ENCODE measurements at regions not wholly inside any gene's neighbourhood (a gene's known extent, or its start where the extent isn't known, plus 50 kb on each side); places are given as distances from the start of the nearest gene placed in this dataset.

GRCh38 chrX:137387646-137388045 is 178.3 kb upstream of the ZIC3 start:
- DNase-seq (ENCODE audit: low spot score), result no peak

DNA sequence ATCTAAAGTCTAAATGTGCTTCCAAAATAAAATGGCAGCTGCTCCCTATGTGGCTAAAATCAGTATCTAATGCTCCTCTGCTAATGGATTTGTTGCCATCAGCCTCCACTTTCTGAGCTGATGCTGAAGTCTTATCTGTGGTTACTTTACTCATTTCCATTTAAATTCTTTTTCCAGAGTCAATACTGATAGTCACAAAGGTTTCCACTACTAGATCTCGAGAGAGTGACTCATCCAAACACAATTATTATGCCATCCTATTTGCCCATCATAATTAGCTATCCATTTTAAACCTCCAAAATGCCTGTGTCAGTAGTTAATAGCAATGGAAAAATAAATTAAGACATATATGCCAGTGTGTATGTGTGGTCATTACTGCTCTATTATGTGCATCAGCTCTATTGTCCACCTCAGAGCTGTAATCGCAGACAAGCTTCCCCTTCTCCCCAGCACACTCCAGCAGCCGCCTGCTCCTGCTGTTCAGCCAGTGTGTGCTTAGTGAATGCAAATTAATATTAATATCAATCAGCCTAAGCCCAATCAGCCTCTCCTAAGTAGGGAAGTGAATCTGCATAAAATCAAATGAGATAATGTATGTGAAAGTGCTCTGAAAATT is 199.8 kb upstream of the ZIC3 start:
- no peak for DNase-seq (ENCODE audit: low spot score)

DNA sequence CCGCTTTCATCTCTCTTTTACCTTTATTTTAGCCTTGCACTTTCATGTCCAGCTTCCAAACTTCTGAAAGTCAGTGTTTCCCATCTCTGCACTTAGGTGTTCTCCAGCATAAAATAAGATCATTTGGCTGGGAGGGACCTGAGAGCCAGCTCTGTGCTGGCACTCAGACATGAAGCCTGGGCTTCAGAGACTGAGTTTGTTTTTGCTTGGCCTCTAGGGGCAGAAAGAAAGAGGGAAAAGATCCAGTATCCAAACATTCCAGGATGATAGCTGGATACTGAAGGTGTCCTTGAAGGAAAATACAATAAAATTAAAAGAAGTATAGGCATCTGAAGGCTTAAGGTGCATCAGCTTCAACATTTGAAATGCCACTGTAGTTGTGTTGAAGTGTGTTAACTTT is 202.4 kb upstream of the ZIC3 start:
- DNase-seq (ENCODE audit: low spot score), result no peak

DNA sequence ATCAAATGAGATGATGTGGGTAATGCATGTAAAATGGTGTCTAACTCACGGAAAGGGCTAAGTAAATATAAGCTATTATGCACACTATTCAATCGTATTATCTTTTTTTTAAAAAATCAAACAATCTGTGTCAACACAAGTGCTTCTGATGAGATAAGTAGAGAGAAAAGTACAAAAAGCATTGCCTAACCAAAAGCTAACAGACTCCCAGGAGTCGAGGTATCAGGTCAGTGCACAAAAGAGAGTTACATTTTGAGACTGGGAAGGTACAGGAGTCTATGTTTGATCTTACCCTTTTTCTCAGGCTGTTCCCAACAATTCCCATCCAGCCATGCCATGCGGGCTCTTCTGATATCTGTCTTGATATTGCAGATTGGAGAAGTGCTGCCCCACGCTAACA is 203.3 kb upstream of the ZIC3 start:
- DNase-seq (ENCODE audit: low spot score), result no peak

GRCh38 chrX:137354851-137355250 is 211.1 kb upstream of the ZIC3 start:
- no peak for DNase-seq (ENCODE audit: low spot score)

GRCh38 chrX:137353404-137353803 is 212.5 kb upstream of the ZIC3 start:
- no peak for DNase-seq (ENCODE audit: low spot score)

GRCh38 chrX:137352101-137352660 is 213.7 kb upstream of the ZIC3 start:
- no peak for DNase-seq (ENCODE audit: low spot score)

- DNase-seq (ENCODE audit: low spot score), result no peak
Observed at GRCh38 chrX:137342969-137343368, 223.0 kb upstream of the ZIC3 start.

GRCh38 chrX:137313627-137314026 is 252.3 kb upstream of the ZIC3 start:
- no peak for DNase-seq (ENCODE audit: low spot score)

DNA sequence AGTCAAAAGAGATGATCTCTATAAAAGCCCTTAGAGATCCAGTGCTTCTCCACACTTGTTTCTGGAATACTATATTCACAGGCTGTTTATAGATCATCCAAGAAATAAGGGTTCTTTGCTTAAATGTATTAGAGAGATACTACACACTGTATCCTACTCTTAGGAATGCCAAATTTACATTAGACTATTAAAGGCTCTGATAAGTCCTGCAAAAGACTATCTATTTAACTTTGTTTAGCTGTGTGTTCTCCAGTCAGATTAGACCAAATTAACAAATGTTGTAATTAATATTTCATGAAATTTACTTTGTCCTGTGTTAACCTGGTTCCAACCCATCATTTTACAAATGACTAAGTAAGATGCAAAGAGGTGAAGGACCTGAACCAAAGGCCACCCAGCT is 260.5 kb upstream of the ZIC3 start:
- no peak for DNase-seq (ENCODE audit: low spot score)

DNA sequence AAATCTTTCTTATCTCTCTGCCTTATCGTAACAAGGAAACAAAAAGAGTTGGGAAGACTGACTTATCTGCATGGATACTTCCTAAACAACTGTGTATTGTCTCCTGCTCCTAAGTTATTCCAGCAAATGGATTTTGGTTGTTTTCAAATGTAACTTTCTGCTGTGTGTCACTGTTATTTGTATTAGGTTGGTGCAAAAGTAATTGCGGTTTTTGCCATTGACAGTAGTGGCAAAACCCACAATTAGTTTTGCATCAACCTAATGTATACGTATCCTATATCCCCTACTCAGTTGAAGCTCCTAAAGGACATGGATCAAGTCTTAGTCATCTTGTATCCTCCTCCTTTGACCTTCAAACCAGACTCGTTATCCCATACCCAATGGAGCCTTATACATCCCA is 263.4 kb upstream of the GPR101 start:
- DNase-seq (ENCODE audit: low spot score), result no peak

GRCh38 chrX:137290011-137290410 is 256.2 kb upstream of the GPR101 start:
- no peak for DNase-seq (ENCODE audit: low spot score)

GRCh38 chrX:137287191-137287590 is 253.4 kb upstream of the GPR101 start:
- DNase-seq (ENCODE audit: low spot score), result no peak

- DNase-seq (ENCODE audit: low spot score), result no peak
Observed at GRCh38 chrX:137286423-137286822, 252.6 kb upstream of the GPR101 start.

- DNase-seq (ENCODE audit: low spot score), result no peak
Observed at GRCh38 chrX:137278825-137279224, 245.0 kb upstream of the GPR101 start.

DNA sequence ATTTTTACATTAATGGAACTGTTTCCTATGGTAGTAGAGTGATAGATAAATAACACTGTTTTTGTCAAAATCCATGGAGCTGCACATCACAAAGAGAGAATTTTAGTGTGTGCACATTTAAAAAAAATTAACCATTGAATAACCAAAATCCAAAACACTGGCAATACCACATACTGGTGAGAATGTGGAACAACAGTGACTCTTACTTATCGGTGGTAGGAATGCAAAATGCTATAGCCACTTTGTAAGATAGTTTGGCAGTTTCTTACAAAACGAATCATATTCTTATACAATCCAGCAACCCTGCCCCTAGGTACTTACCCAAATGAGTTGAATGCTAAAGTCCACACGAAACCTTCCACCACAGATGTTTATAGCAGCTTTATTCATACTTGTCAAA is 229.6 kb upstream of the GPR101 start:
- no peak for DNase-seq (ENCODE audit: low spot score)

- no peak for DNase-seq (ENCODE audit: low spot score)
Observed at GRCh38 chrX:137245183-137245582, 211.4 kb upstream of the GPR101 start.

DNA sequence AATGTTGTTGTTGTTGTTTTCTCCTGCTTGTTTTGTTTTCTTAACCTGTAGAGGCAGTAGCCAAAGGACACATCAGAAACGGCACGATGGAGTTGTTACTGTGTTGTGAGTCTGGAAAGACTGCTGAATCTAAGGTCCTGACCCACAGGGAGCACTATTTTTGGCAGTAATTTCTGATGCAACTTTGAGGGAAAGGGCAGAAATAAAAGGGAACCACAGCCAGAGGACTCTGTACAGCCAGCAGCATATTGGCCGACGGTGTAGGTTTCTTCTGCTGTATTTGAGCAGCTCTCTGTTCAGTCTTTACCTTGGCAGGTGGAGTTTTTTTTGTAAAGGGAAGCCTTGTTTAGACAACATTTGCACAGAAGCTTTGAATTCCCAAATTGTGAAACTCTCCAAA is 203.0 kb upstream of the GPR101 start:
- DNase-seq (ENCODE audit: low spot score), result no peak

GRCh38 chrX:137234651-137235402 is 201.0 kb upstream of the GPR101 start:
- DNase-seq (ENCODE audit: low spot score), result no peak

GRCh38 chrX:137233478-137233877 is 199.7 kb upstream of the GPR101 start:
- DNase-seq (ENCODE audit: low spot score), result no peak

GRCh38 chrX:137227151-137227550 is 193.4 kb upstream of the GPR101 start:
- no peak for DNase-seq (ENCODE audit: low spot score)

DNA sequence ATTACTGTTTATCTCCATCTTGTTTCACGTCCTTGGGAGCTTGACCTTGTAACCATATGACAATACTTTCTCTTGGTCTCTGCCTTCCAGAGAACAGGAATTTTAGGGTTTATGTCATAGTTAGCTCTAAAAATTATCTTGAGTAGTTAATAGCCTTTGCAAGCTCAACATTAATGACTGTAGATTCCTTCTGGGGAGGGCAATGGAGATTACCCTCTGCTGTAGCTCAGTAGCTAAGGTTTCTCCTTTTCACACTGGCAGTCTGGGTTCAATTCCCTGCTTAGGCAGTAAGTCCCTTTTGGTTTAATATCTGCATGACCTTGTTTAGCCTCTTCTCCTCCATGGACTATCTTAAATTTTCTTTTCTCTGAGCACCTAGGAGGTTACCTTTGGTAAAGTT is 181.7 kb upstream of the GPR101 start:
- no peak for DNase-seq (ENCODE audit: low spot score)

DNA sequence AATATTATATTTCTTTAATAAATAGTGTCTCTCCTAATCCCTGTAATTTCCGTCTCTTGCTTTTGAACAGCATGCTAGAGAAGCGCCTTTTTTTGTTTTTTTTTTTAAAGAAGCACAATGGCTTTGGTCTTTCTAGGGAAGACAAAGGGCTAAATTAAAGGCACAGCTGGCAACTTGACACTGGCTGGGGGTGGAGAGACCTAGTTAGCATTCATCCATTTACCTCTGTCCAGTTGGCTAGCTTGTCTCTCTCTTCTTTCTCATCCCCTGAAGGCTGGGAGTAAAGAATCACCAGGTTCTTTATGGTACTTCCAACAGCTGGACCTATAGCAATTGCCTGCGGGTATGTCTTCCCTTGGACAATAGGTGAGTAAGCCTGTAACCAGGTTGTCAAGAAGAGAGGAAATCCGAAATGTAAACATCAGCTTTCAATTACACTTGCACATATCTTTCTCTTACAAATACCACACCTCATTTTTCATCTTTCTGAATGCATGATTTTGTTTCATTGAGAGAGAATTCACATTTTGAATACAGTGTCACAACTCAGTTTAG is 178.4 kb upstream of the GPR101 start:
- no peak for DNase-seq (ENCODE audit: low spot score)
